GM21825 (cell line): ENCODE measurements at regions not wholly inside any gene's neighbourhood (a gene's known extent, or its start where the extent isn't known, plus 50 kb on each side); places are given as distances from the start of the nearest gene placed in this dataset.

Source experiments
- ATAC-seq: cut with Tn5 transposase; IDR thresholded peaks from one replicate; pipeline ENCODE4 v1.9.1; 2021; ENCODE audit warnings: mild to moderate bottlenecking, moderate library complexity; ENCODE audit not compliant: unreplicated experiment

- no peak for ATAC-seq
These were observed 90.7 kb upstream of the BEND6 start for GRCh38 chr6:56864171-56864616.

GRCh38 chr6:56863366-56863765 is 91.5 kb upstream of the BEND6 start:
- no peak for ATAC-seq

DNA sequence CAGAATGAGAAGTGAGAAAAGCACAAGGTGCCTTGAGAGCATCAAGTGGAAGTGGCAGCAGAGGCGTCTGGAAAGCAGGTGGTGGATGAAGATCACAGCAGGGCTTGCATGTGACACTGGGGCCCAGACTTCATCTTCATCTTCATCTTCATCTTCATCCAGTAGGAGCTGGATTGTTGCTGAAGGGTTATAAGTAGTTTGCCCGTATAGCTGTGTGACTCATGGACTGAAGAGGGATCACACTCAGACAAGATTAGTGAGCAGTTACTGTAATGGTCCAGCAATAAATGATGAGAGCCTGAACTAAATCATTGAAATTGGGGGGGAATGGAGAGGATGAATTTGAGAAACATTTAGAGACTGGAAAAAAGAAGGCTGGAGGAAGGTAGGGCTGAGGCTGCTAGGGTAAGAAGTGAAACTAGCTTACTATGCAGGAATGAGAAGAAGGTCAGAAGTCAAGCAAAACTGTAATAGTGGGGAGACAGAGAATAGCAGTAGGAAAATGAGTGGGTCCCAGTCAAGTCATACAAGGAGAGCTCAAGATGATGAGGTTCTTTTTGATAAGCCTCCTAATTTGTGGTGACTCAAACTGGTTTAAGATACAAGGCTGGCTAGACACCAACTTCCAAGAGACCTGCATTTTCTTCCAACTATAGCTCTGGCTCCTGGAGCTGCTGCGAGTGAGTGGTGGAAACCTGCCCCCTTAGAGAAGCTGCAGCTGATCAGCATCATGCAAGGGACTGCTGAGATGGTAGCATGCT is 92.3 kb upstream of the BEND6 start:
- peak; percentile 45 for ATAC-seq

- no peak for ATAC-seq
These were observed 94.4 kb upstream of the BEND6 start for GRCh38 chr6:56860475-56860874.

GRCh38 chr6:56856036-56856580 is 98.8 kb upstream of the BEND6 start:
- no peak for ATAC-seq

GRCh38 chr6:56854086-56854485 is 100.8 kb upstream of the BEND6 start:
- no peak for ATAC-seq

DNA sequence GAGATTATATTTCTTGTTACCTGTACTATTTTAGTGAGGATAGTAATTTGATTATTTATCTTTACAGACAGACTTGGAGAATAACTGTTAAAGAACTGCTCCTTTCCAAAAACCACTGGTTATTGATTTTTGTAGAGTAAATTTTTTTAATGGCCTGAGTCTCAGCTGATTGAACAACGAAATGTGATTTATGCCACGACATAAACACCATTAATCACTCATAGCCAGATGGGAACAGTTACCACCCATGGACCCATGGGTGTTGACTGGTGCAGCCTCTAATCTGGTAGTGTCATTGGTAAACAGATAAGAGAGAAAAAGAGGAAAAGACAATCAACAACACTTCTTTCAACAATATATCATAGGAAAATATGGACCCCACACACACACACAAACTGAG is 101.4 kb upstream of the BEND6 start:
- ATAC-seq = no peak

- peak; percentile 20 for ATAC-seq
These were observed 102.5 kb upstream of the BEND6 start for GRCh38 chr6:56852260-56853010.

DNA sequence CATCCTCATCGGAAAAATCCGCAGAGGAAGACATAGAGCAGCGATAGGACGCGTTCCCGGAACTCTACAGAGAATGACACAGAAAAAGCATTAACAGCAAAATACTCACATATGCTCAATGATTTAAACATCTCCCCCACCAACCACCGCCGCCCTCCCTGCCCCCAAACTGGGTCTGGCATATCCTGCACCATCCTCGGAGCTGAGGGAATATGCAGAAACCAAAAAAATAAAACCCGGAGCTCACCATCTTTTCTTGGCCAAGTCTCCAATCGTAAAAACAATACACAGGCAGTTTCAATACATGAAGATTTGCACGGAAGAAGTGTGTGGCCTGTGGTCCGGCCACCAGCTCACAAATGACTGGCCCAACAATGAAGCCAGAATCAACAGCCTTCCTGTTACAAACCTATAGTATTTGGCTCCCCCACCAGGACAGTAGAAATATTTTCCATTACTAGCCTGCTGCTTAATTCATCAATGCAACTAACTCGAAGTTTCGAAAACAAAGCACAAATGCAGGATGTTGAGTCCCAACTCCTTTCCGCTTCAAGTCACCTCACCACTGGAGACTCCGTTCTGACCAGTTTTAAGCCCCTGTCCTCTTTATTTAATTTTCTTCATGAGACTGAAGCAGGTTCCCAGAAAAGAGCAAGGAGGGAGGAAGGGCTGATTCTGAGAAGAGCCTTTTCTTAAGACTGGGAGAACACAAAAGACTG is 103.2 kb upstream of the BEND6 start:
- peak; percentile 96 for ATAC-seq

DNA sequence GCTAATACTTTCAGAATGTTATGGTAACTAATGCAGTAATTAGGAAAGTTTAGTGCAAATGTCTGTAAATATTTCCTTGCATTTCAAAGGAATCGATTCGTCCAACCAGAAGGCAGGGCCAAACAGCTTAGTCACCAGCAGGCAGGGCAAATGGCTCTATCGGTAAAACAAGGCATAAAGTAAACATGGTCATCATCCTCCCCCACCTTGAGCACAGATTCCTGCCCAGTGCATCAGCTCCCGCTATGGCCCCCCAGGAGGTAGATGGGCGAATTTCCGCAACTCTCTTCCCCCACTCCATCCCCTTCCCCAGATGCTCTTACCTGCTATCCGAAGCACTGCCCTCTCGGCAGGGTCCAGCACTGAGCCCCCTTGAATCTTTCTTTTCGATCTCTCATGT is 103.8 kb upstream of the BEND6 start:
- ATAC-seq = no peak

DNA sequence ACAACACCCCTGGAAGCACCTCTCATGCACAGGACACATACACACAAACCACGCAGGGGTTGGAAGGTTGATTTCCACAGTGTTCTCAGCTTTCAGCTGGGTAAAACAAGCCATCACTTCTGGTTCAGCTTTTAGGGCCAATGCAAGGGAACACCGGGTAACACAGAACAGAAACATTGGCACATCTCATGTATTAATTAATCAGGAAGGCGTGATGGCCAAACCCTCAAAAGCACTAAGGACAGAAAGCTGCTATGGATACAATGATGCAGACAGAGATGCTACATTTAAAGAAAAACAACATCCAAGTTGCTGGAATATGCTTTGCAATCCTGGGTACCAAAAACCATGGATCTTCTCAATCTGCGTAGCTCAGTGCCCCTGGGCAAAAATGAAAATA is 104.3 kb upstream of the BEND6 start:
- no peak for ATAC-seq

- ATAC-seq = no peak
These were observed 105.0 kb upstream of the BEND6 start for GRCh38 chr6:56849896-56850295.

DNA sequence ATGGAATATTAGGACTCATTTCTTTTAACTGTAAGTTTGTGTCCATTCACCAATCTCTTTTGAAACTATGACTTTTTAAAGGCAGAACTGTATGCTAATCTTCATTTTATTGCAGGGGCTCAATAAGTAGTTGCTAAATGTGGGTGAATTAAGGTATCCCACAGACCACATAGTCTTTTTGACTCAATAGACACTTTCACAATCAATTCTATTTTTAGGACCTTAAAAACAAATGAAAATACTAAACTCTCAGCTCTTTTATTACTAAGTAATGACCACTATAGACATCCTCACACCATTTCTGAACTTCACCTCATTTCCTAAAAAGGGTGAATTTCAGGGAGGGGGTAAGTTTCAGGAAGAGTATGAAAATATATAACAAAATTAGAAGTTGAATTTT is 106.8 kb upstream of the BEND6 start:
- no peak for ATAC-seq

DNA sequence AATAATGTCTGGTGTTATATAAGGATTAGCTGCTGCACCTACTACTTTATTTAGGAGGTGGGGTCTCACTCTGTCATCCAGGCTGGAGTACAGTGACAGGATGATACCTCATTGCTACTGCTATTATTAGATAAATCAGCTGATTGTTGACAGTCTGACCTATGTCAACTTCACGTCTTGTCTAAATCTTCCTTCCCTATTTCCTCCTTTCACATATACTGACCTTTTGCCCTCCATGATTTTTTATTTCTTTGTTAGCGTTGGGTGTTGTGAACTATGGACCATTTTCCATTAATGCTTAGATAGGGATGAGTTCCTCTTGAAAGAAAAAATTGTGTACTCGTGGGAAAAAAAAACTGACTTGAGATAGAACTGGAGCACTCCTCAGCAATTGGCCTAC is 109.9 kb upstream of the BEND6 start:
- no peak for ATAC-seq

DNA sequence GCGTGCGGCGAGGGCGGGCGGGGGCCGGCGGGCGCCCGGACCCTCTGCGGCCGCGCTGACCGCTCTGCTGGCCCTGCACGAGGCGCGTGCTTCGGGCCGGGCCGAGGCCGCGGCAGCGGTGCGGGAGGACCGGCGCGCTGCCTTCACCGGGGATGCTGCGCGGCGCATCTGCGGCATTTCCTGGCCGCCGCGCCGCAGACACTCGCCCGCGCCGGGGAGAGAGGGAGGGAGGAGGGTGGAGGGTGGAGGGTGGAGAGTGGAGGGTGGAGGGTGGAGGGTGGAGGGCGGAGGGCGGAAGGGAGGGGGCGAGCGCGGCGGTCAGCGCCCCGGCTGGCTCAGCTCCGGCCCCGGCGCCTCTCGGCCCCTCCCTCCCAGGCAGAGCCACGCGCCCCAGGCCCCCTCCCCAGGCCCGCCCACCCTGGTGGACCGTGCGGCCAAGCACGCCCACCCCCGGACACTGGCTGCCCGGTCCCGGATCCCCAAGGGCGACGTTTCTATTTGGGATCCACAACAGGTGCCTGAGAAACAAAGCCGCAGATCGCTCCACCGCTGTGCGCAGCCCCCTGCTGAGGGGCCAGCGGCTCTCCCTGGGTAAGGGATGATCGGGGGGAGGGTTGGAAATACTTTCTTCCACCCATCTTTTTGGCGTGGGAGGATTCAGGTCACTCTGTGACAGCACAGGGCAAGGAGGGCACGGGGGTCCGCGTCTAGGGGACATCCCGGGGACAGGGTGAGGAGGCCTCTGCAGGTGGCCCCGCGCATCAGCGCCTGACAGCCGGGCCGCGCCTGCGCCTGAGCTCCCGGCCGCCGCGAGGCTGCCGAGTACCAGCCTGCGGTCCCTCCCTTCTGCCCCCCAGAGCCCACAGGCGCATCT is 111.2 kb upstream of the BEND6 start:
- peak; percentile 87 for ATAC-seq

DNA sequence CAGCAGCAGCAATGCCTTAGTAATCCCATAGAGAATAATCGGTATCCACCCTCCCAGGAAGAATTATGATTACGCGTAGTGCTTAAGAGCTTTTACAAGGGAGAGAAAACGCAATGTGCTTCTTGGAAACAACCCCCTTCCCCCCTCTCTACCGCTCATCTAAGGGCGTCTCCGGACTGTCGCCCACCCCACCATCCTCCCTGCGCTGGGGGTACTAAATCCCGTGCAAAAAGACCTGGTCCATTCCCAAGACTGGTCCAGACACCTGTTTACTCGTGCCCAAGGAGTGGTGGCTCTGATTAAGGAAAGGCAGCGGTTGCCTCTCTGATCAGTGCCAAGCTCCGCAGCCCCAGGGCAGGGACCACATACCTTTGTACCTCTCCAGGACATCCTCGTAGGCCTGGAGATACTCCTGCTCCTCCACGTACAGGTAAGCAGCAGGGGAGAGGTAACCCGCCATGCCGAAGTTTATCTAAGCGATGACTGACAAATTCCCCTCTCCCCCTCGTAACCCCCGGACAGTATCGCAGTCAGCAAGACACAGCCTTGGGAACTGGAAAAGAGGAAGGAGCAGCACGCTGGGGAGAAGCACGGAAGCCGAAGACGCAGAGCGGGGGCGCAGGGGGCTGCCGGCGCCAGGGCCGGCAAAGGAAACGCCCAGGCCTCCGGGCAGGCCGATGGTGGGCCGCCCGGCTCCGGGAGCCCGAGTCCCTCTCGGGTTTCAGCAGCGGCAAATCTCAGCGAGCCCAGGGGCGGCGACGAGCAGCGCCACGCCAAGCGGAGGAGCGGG is 112.0 kb upstream of the BEND6 start:
- peak; percentile 13 for ATAC-seq

- ATAC-seq = no peak
These were observed 113.2 kb upstream of the BEND6 start for GRCh38 chr6:56841751-56842150.

DNA sequence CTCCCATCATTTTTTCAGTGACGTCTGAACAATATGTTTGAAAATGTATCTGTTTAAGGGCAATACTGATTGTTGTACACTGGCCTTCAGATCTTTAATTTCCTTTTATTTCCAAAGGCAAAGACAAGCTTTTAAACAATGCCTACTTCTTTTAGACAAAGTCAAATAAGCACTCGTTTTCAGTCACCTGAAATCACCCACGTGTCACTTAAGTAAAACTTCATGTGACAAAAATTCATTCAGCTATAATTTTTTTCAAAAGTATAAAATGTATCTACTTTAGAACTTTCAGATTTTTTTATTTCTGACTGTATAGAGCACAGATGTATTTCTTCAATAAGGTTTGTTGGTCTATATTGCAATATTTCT is 113.5 kb upstream of the BEND6 start:
- ATAC-seq = no peak

DNA sequence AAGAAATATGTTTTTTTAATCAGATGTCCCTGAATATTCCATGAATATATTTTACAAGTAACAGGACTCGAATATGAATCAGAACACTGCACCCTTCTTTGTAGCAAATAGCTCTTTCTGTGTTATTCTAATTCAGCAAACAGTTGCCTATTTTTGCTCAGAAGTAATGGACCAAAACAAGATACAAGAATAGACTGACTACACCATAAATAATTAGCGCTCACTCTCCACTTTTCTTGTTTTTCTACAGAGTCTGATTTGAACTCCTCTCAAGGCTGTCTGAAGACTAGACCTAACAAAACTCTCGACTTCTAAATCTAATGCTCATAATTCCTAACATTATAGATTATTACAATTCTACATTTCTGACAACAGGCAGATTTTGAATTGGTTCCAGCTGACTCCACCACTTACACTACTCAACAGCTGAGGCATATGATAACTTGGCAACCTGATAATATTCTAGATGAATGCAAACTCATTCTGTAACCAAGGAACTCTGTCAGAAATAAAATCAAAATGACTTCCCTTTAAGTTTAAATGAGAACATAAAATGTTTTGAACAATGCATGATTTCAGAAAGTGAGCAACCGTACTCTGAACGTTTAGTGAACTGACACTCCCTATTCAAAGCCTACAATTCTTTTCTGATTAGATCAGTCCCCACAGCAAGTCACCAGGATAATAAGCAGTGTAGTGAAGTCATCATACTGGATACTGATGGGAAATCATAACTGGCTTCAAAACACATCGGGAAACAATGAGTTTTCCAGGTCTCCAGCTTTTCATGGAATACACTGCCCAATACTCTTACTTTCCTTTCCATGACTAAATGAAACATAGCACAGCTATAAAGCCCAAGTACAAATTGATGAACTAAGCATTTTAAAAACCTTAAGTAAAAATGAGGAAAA is 114.2 kb upstream of the BEND6 start:
- no peak for ATAC-seq
